Adipocyte (in vitro differentiated cells): ENCODE measurements at regions not wholly inside any gene's neighbourhood (a gene's known extent, or its start where the extent isn't known, plus 50 kb on each side); places are given as distances from the start of the nearest gene placed in this dataset.
A peak's percentile ranks its signal among the peaks of the same experiment; 100 is the strongest.

Source experiments
- DNase-seq: peaks from one replicate; pipeline ENCODE4 v3.0.0-alpha.2; 2015; ENCODE audit warnings: low read depth
- H3K27me3 ChIP-seq: replicated peaks from 2 replicates; pipeline ENCODE4 v1.7.0; 2013; ENCODE audit warnings: mild to moderate bottlenecking, low read length, moderate library complexity; ENCODE audit not compliant: control insufficient read depth, insufficient read depth
- H3K36me3 ChIP-seq: 2 replicates; pipeline ENCODE4 v1.7.0; 2013; ENCODE audit warnings: low read length, mild to moderate bottlenecking, moderate library complexity; ENCODE audit not compliant: control insufficient read depth, insufficient read depth, severe bottlenecking
- H3K4me1 ChIP-seq: 2 replicates; pipeline ENCODE4 v1.7.0; 2013; ENCODE audit warnings: mild to moderate bottlenecking, low read length, moderate library complexity; ENCODE audit not compliant: control insufficient read depth, insufficient read depth
- H3K4me3 ChIP-seq: 2 replicates; pipeline ENCODE4 v1.7.0; 2013; ENCODE audit warnings: mild to moderate bottlenecking, low read length, moderate library complexity
- H3K9ac ChIP-seq: 2 replicates; pipeline ENCODE4 v1.7.0; 2013; ENCODE audit warnings: mild to moderate bottlenecking, low read length, moderate library complexity
- H3K9me3 ChIP-seq: 2 replicates; pipeline ENCODE4 v1.7.0; 2013; ENCODE audit warnings: mild to moderate bottlenecking, low read length, moderate library complexity; ENCODE audit not compliant: control insufficient read depth

DNA sequence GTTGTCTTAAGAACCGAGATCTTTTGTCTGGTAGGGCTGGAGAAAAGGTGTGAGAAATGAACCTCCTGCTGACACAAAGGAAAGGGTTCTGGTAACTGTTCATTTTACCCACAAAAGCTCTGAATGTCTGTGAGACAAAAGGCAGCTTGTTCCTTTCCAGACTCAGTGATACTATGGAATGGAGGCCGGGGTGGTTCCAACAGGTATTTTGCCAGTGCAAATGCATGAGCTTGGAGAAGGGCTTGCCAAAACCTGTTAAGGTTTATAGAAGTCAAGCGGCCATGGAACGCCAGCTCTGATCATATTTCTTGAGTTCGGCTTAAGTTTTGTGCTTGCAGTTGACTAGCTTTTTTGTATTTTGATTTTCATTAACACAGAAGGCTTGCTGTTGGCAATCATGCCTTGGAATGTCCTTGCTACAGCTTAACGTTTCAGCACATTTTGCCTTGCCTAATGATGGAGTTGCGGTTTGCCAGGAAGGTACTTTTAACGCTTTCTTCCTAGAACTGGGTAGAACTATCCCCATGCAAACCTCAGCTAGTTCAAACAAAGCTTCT, 328.6 kb downstream of the PIK3R1 start:
- H3K27me3 ChIP-seq: no peaks in the 10 kb centered on the region
- no peaks in the 10 kb centered on the region for H3K9me3 ChIP-seq
- peaks cover 44% of the 10 kb centered on the region for H3K4me1 ChIP-seq
- H3K4me3 ChIP-seq: no peak overlapping the region
- no peak overlapping the region for H3K9ac ChIP-seq
- DNase-seq: no peak
- no peaks in the 10 kb centered on the region for H3K36me3 ChIP-seq

DNA sequence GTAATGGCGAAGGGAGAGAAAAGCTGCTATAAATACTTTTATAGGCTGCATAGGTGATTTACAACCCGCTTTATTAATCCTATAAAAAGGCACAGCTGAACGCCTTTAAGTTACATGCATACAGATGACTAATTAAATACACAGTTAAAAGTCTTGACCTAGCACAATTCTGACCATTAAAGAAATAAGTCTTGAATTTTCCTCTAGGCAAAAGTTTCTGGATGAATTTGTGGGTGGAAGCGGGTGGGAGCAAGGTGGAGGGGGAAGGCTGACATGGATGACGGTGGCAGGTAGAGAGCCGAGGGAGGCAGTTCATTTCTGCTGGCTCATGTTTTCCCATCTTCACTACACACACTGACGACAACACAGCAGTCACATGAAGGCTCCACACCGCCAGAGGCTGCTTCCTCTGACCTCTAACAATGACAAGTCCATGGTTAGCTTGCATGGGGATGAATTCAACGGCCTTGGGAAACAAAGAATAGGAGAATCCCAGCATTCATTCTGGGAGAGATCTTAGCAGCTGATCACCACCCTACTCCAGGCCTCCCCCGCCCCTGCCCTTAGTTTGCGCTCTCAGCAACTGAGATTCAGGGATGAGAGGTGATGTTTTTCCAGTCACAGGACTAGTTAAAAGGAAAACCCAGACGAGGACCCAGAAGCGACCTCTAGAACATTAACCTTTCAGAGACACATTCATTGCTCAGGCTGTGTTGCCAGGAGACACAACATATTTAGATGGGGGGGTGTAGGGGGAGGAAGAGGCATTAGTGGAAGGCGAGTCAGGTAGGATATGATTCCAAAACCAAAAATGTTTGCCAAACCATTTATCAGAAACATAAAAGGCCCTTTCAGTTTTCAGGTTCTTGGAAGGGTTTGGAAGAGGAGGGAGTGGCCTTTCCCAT, 329.3 kb downstream of the PIK3R1 start:
- no peaks in the 10 kb centered on the region for H3K27me3 ChIP-seq
- H3K4me3 ChIP-seq: no peak overlapping the region
- DNase-seq: no peak
- H3K9me3 ChIP-seq: no peaks in the 10 kb centered on the region
- H3K9ac ChIP-seq: no peak overlapping the region
- H3K36me3 ChIP-seq: no peaks in the 10 kb centered on the region
- H3K4me1 ChIP-seq: peaks cover 44% of the 10 kb centered on the region

DNA sequence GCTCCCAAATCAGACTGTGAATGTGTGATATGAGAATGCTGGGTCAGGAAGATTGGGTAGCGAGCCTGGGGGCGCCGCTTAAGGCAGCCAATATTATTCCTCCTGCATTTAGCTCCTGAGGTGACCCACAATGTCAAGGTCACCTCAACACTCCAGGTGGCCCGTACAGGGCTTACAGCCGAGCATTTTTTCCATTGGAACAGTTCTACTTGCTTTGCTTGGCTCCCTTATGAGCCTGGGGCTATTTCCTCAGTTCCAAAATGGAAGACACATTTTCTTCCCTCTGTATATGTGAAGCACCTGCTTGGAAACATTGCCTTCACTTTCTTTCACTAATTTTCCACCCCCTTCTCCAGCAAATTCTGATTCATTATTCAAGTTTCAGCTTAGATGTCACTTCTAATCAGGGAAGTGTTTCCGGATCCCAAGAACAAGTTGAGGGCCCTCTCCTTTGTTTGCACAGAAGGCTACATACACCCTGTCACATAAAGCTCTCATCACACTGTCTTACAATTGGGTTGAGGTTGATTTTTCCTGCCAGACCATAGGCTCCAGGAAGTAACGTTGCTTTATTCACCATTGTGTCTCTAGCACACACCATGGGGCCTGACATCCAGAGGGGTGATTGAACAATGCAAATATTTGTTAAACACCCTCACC, 330.2 kb downstream of the PIK3R1 start:
- H3K36me3 ChIP-seq: no peaks in the 10 kb centered on the region
- no peaks in the 10 kb centered on the region for H3K27me3 ChIP-seq
- peaks cover 39% of the 10 kb centered on the region for H3K4me1 ChIP-seq
- H3K9ac ChIP-seq: no peak overlapping the region
- H3K4me3 ChIP-seq: no peak overlapping the region
- no peaks in the 10 kb centered on the region for H3K9me3 ChIP-seq
- no peak for DNase-seq

DNA sequence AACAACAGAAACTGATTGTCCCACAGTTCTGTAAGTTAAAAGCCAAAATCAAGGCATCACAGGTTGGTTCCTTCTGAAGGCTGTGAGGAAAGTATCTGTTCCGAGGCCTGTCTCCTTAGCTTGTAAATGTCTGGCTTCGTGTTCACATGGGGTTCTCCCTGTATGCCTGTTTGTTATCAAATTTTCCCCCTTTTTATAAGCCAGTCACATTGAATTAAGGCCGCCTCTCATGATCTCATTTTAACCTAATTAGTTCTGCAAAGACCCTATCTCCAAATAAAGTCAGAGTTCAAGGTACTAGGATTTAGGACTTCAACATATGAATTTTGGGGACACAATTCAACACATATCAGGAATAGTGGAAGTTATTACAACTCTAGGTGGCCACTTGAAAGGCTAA, 331.5 kb downstream of the PIK3R1 start:
- Histone ChIP-seq H3K9ac (no peak overlapping the region), H3K4me3 (no peak overlapping the region), H3K4me1 (peaks cover 29% of the 10 kb centered on the region), H3K36me3 (no peaks in the 10 kb centered on the region), H3K9me3 (no peaks in the 10 kb centered on the region), H3K27me3 (no peaks in the 10 kb centered on the region)
- DNase-seq: no peak

DNA sequence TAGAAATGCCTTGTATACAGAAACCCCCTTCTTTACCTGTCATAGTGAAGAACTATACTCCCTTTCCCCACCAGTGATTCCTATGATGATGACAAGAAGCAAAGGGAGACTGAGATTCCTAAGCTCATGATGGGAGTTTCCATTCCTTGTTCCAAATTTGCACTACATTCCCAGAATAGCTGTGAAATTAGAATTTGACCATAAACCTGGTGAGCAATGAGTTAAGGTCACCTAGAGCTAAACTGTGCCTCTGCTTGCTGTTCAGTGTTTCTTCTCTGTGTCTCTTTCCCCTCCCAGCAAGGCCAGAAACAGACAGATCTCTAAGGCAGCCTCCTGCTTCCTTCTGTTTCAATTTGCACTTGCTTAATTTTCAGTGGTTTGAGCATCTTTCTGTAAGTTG, 332.1 kb downstream of the PIK3R1 start:
- H3K9me3 ChIP-seq: no peaks in the 10 kb centered on the region
- H3K9ac ChIP-seq: peak overlapping the region; percentile 25
- H3K4me1 ChIP-seq: peaks cover 25% of the 10 kb centered on the region
- no peaks in the 10 kb centered on the region for H3K27me3 ChIP-seq
- no peak for DNase-seq
- H3K36me3 ChIP-seq: no peaks in the 10 kb centered on the region
- no peak overlapping the region for H3K4me3 ChIP-seq

DNA sequence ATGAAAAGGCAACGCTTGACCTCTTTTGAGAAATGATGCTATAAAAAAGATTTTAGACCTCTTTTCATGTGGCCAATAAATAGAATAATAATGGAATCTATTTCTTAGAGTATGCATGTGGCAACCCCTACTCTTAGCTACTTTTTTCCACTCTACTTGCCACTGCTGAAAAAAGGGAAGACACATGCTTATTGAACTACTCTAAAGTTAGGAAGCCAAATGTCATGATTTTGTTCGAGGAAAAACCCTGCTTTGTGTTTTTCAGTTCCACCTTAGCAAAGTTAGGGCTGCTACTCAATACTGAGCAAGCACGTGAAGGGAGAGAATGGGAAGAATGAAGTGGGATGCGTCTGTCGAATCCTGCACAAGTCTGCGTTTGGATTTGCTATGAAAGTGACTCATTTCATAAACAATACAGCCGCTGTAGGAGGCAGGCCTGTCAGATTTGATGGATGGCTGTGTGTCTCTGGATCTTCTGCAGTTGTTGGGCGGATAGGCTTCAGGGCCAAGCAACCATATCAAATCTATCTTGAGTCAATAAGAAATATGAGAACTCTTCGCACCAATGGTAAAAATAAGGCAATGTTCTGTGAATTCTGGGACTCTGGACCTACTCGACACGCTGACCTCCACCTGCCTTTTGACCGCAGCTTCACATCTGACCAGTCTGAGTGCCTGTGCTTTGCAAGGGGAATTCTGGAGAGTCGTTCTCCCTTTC, 333.6 kb downstream of the PIK3R1 start:
- H3K4me1 ChIP-seq: peaks cover 17% of the 10 kb centered on the region
- no peak for DNase-seq

DNA sequence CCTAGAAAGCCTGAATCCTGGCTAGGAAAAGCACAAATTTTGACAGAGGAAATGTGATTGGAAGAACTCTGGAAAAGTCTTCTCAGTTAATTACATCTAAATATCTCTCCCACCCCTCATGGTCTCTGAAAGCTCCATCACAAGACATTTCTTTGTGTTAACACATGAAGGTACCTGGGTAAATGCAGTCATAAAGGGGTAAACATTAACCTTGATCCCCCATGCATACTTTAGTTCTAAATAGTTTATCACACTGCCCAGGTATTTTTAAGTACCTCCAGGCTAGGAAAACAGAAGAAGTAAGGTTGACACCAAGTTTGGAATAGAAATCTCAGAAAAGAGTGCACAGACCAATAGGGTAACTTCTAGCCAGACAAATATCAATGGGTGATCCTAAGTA, 334.5 kb downstream of the PIK3R1 start:
- no peaks in the 10 kb centered on the region for H3K9me3 ChIP-seq
- no peaks in the 10 kb centered on the region for H3K36me3 ChIP-seq
- no peaks in the 10 kb centered on the region for H3K27me3 ChIP-seq
- H3K4me3 ChIP-seq: no peak overlapping the region
- H3K4me1 ChIP-seq: peaks cover 16% of the 10 kb centered on the region
- H3K9ac ChIP-seq: no peak overlapping the region
- no peak for DNase-seq

More for the DNA sequence above, 333.6 kb downstream of the PIK3R1 start:
- Histone ChIP-seq H3K36me3 (no peaks in the 10 kb centered on the region), H3K4me3 (no peak overlapping the region), H3K9me3 (no peaks in the 10 kb centered on the region), H3K27me3 (no peaks in the 10 kb centered on the region), H3K9ac (no peak overlapping the region)

DNA sequence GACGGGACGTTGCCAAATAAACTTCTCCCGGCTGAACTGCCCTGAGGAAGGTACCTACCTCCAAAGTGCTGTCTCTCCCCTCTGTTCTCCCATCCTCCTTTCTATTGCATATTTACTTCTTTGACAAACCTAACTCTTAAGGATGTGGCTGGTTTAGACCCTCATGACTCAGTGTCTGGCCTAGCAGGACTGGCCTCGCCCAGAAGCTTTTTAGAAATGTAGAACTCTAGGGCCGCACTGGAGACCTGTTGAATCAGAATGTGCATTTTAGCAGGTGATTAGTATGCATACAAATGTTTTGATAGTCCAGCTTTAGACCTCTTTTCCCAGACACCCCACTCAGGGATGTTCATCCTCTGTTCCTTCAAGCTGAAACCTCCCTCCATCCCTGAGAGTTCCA, 335.9 kb downstream of the PIK3R1 start:
- Histone ChIP-seq H3K27me3 (no peaks in the 10 kb centered on the region), H3K9ac (no peak overlapping the region), H3K9me3 (no peaks in the 10 kb centered on the region), H3K4me1 (peaks cover 27% of the 10 kb centered on the region), H3K4me3 (no peak overlapping the region), H3K36me3 (no peaks in the 10 kb centered on the region)
- no peak for DNase-seq

DNA sequence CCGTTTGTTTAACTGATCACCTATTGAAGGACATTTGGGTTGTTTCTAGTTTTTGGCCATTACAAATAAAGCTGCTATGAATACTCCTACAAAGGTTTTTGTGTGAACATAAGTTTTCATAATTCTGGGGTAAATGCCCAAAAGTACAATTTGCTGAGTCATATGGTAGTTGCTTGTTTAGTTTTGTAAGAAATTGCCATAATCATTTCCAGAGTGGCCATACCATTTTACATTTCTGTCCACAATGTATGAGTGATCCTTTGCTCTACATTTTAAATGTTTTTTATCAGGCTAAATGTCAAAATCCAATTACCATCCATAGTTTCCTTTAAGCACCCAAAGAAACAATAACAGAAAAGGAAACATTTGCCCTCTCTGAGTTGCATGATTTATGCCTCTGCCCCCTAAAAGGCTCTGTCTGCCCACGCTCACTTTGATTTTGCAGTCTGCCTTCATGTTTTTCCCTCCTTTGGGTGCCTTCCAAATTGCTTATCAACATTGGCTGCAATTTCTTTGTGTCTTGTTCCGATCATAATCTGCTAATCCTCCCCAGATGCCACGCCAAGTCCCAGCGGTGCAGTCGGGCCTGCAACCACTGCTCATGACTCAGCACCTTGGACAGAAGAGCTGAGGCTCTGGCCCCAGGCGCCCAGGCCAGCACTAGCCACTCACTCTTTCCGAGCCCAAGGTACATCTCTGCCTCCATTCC, 339.2 kb downstream of the PIK3R1 start:
- peak; percentile 97 for DNase-seq
- Histone ChIP-seq H3K4me3 (no peak overlapping the region), H3K36me3 (no peaks in the 10 kb centered on the region), H3K27me3 (no peaks in the 10 kb centered on the region), H3K9ac (peak overlapping the region; percentile 72), H3K4me1 (peaks cover 46% of the 10 kb centered on the region), H3K9me3 (peaks cover 9% of the 10 kb centered on the region)

DNA sequence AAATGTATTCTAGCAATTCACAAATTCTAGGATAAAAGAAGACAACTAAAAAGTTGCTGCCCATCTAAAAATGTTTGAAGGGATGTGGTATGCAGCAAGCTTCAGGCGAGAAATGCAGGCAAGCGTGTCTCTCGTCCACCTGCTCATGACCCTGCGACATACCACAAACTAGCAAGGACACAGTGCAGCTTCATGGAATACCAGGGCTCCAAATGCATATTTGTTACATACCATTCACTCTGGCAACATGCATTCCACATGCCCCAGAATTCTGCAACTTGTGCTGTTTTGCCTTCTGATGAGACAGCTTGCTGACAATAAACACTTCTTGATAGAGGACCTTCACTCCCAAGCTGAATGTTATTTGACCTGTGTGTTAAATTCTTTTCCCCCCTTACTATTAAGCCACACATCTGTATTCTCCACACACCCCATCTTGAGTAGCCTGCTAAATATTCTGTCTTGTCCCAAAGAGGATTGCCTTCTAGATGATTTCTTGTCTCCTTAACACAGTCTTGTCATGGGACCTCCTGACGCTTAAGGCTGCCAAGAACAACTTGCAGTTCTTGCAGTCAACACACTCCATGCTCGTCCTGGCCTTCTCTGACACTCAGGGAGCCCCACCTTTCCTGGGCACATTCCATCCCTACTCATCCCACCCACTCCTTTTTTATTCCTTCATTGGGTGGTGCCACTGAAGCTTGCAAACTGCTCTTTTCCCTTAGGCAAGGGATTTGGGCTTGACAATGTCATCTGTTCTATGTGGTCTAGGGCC, 340.5 kb downstream of the PIK3R1 start:
- Histone ChIP-seq H3K4me1 (peaks cover 46% of the 10 kb centered on the region), H3K27me3 (no peaks in the 10 kb centered on the region), H3K36me3 (no peaks in the 10 kb centered on the region), H3K9me3 (peaks cover 9% of the 10 kb centered on the region), H3K9ac (peak overlapping the region; percentile 72), H3K4me3 (no peak overlapping the region)
- peak; percentile 49 for DNase-seq
